GM19025 (cell line): ENCODE measurements at regions not wholly inside any gene's neighbourhood (a gene's known extent, or its start where the extent isn't known, plus 50 kb on each side); places are given as distances from the start of the nearest gene placed in this dataset.

Experiments
- ATAC-seq: cut with Tn5 transposase; IDR thresholded peaks from one replicate; pipeline ENCODE4 v1.9.1; 2021; ENCODE audit warnings: mild to moderate bottlenecking, low read depth, moderate library complexity; ENCODE audit not compliant: unreplicated experiment

- no peak for ATAC-seq
Measured at GRCh38 chr9:81490605-81491331, 198.6 kb downstream of the TLE1 start.

DNA sequence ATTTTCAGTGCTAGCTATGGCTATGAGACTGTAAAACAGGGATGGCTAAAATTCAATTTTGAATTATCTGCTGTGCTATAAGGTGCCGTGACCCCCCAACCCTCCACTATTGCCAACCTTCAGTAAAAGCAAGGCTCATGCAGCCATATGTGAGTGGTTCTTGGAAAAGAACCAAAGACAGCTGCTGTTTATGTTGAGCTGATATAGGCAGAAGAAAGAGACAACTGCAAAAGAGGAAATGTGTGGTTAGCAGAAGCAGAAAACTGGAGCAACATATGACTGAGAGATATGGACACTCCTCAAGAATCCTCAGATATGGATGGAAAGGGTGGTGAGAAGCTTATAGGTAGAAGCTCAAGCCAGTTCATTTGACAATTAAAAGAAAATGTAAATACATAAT is 200.3 kb downstream of the TLE1 start:
- ATAC-seq = no peak

GRCh38 chr9:81480828-81481604 is 208.3 kb downstream of the TLE1 start:
- no peak for ATAC-seq

GRCh38 chr9:81479573-81479972 is 209.8 kb downstream of the TLE1 start:
- ATAC-seq = no peak

GRCh38 chr9:81477669-81478068 is 211.7 kb downstream of the TLE1 start:
- ATAC-seq = no peak

- ATAC-seq = no peak
Measured at GRCh38 chr9:81476813-81477490, 212.4 kb downstream of the TLE1 start.

GRCh38 chr9:81474792-81475191 is 214.6 kb downstream of the TLE1 start:
- ATAC-seq = no peak

- ATAC-seq = no peak
Measured at GRCh38 chr9:81474125-81474524, 215.2 kb downstream of the TLE1 start.

DNA sequence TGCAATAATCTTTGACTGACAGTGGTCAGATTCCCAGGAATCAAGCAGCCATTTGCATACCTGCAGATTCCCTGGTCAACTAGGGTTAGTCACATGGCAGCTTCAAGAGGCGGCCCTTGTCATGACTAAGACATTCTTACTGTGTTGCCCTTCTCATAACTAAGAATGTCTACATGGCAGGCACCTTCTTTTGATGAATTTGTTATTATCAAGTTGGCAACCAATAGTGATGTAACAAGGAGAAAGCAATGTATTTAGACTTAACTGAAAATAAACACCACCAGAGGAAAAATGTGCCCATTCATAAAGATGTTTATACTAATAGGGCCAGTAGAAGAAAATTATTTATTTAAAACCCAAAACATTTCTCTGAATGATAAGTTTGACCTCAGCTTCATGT is 215.6 kb downstream of the TLE1 start:
- no peak for ATAC-seq

DNA sequence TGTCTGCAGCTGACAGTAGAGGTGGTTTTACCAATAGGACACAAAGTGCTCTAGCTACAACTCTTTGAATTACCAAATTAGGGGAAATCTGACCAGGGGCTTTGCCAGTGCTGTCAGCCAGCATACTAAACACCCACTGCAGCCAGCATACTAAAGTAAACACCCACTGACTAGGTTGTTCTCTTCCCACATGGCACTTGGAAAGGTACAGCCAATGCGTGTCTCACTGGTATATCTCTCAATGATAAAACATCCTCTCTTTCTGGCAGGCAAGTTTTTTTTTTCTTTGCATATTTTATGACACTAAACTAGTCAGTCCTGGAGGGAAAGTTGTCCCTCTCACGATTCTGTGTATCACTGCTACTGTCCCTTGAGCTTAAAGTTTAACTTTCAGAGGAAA is 216.1 kb downstream of the TLE1 start:
- no peak for ATAC-seq

GRCh38 chr9:81472701-81473100 is 216.6 kb downstream of the TLE1 start:
- no peak for ATAC-seq

GRCh38 chr9:81470864-81471263 is 218.5 kb downstream of the TLE1 start:
- no peak for ATAC-seq

DNA sequence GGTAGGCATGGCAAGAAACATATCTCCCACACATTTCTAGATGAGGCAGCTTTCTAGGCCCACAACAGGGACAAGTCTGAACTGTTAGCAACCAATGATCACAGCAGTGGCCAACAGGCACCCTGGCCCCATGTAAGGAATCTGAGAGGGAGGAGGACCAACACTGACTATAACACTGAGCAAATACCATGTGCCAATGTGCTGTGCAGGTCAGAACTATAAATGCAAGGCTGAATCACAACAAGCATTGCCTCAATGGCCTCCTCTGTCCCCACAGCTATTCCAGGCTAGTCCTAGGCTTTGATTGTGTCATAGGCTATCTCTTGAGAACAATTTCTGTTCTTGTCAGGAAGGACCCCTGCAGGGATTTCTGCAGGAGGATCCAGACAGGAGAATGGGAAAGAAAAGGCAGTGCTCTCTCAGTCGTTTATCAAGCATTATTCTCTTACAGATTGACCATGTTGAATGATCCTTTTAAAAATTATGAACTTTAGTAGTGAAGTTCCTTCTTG is 221.2 kb downstream of the TLE1 start:
- ATAC-seq = no peak

DNA sequence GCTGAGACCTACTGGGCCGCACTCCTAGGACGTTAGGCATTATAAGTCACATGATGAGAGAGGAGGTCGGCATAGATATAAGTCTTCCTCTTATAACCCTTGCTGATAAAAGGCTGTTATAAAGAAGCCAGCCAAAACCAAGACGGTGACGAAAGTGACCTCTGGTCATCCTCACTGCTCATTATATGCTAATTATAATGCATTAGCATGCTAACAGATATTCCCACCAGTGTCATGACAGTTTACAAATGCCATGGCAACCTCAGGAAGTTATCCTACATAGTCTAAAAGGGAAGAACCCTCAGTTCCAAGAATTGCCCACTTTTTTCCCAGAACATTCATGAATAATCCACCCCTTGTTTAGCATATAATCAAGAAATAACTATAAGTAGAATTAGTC is 222.4 kb downstream of the TLE1 start:
- no peak for ATAC-seq

- ATAC-seq = no peak
Measured at GRCh38 chr9:81465468-81466011, 223.8 kb downstream of the TLE1 start.

DNA sequence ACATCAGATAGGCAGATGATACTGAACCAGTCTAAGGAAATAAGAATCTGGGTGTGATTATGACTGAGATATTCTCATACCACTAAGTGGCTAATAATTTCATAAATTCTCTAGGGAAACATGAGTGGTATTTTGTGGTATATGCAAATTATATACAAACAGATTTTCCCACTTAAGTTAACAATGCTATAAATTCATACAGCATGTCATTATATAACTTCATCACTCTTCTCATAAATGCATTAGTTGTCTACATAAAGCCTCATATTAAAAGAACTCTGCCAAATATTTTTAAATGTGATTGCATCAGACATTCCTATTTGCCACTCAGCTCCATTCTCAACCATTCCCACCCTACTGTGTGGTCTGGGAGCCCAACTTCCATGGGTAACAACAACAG is 226.5 kb downstream of the TLE1 start:
- no peak for ATAC-seq

- ATAC-seq = no peak
Measured at GRCh38 chr9:81461196-81461595, 228.2 kb downstream of the TLE1 start.

- ATAC-seq = no peak
Measured at GRCh38 chr9:81460693-81461092, 228.7 kb downstream of the TLE1 start.

GRCh38 chr9:81459591-81459990 is 229.8 kb downstream of the TLE1 start:
- ATAC-seq = no peak

DNA sequence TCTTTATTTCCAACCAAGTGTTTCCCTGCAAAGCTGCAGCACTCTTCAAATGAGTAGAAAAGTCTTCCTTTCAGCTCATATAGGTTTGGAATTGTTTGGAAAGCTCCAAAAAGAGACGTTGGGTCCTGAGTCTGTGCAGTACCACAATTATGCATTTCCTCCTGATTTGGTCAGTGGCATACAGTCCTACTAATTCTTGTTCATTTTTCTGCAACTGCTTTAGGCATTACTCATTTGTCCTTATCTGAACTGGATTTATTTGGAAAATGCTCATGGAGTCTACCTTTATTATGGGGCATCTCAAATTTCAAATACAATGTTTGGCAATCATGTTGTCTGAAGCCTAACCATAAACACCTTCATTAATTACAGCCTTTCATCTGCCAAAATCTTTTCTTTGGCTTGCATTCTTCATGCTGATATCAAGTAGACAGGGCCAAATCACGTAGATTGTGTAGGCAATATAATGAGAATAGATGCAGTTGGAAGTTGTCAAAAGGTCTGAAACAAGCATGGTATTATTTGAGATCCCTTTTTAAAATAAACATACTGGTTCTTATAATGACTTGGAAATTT is 232.8 kb downstream of the TLE1 start:
- ATAC-seq = no peak
